ENCODE measurements at regions not wholly inside any gene's neighbourhood (a gene's known extent, or its start where the extent isn't known, plus 50 kb on each side); places are given as distances from the start of the nearest gene placed in this dataset.

GRCh38 chrX:98654565-98654964, 1755.5 kb downstream of the PCDH19 start:
- DNase-seq = no peak

Data from stimulated activated CD4-positive, alpha-beta T cell treated with anti-CD3 and anti-CD28 coated beads, Interleukin-12 subunit alpha, Interleukin-12 subunit beta, amount 100 ng/mL, for 4 hours (primary cell).